Vagina (tissue), 2 donors: ENCODE measurements at regions not wholly inside any gene's neighbourhood (a gene's known extent, or its start where the extent isn't known, plus 50 kb on each side); places are given as distances from the start of the nearest gene placed in this dataset.

Experiments used
- POLR2A ChIP-seq, 2 donors: fragments of 450-650 bp; IDR thresholded peaks; one replicate each; pipeline ENCODE4 v1.6.1; 2017; ENCODE audit warnings: antibody characterized with exemption in 2 of 2, mild to moderate bottlenecking in 2 of 2, moderate library complexity in 2 of 2
- POLR2AphosphoS5 ChIP-seq, 2 donors: sonication (generic); formaldehyde crosslinking; IDR thresholded peaks; one replicate each; pipeline ENCODE4 v1.9.0; 2017; ENCODE audit warnings: antibody characterized with exemption in 2 of 2, mild to moderate bottlenecking in 2 of 2, low read depth in 1 of 2; ENCODE audit not compliant: insufficient read depth in 1 of 2
- TF ChIP-seq, protein P1 (sequence below), 3 experiments: fragments of 450-650 bp in 2 of 3; fragments of 200-600 bp in 1 of 3; sonication (generic) in 1 of 3; IDR thresholded peaks; one replicate each; pipeline ENCODE4 v1.5.1; 2017 to 2019; ENCODE audit warnings: antibody characterized with exemption in 3 of 3, mild to moderate bottlenecking in 2 of 3, moderate library complexity in 2 of 3

DNA sequence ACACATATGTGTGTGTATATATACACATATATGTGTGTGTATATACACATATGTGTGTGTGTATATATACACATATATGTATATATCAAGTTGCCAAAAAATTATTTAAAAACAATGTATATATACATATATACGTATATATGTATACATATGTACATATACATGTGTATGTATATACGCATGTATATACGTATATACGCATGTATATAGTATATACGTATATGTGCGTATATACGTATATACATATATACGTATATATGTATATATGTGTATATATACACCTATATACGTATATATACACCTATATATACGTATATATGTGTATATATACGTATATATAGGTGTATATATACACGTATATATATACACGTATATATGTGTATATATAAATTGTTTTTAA lies 57.0 kb upstream of the ZNF644 start:
- TF ChIP-seq, protein P1, sequence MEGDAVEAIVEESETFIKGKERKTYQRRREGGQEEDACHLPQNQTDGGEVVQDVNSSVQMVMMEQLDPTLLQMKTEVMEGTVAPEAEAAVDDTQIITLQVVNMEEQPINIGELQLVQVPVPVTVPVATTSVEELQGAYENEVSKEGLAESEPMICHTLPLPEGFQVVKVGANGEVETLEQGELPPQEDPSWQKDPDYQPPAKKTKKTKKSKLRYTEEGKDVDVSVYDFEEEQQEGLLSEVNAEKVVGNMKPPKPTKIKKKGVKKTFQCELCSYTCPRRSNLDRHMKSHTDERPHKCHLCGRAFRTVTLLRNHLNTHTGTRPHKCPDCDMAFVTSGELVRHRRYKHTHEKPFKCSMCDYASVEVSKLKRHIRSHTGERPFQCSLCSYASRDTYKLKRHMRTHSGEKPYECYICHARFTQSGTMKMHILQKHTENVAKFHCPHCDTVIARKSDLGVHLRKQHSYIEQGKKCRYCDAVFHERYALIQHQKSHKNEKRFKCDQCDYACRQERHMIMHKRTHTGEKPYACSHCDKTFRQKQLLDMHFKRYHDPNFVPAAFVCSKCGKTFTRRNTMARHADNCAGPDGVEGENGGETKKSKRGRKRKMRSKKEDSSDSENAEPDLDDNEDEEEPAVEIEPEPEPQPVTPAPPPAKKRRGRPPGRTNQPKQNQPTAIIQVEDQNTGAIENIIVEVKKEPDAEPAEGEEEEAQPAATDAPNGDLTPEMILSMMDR (IDR thresholded peaks at IDR 0.05): no peak
- TF ChIP-seq POLR2A (IDR thresholded peaks at IDR 0.05) (no peak), POLR2AphosphoS5 (IDR thresholded peaks at IDR 0.05; ENCODE audit: insufficient read depth in 1 of 2, low read depth in 1 of 2) (no peak)
